Testis (tissue), 2 donors: ENCODE measurements at regions not wholly inside any gene's neighbourhood (a gene's known extent, or its start where the extent isn't known, plus 50 kb on each side); places are given as distances from the start of the nearest gene placed in this dataset.

Experiments
- DNase-seq: peaks from one replicate; pipeline ENCODE4 v3.0.0-alpha.2; 2019
- H3K27ac ChIP-seq, 2 donors: fragments of 200-600 bp; sonication (generic); one replicate each; pipeline ENCODE4 v1.5.1; 2019
- H3K27me3 ChIP-seq: fragments of 200-600 bp; sonication (generic); one replicate; pipeline ENCODE4 v1.5.1; 2019
- H3K36me3 ChIP-seq: fragments of 200-600 bp; sonication (generic); one replicate; pipeline ENCODE4 v1.5.1; 2017; ENCODE audit warnings: low read depth; ENCODE audit errors: missing control alignments
- H3K4me1 ChIP-seq: fragments of 200-600 bp; sonication (generic); one replicate; pipeline ENCODE4 v1.5.1; 2019
- H3K4me3 ChIP-seq, 2 donors: fragments of 200-600 bp; sonication (generic); one replicate each; pipeline ENCODE4 v1.5.1; 2017 to 2019
- H3K9me3 ChIP-seq: fragments of 200-600 bp; sonication (generic); one replicate; pipeline ENCODE4 v1.5.1; 2017
- CTCF ChIP-seq, 3 experiments: fragments of 450-650 bp in 2 of 3; fragments of 200-600 bp in 1 of 3; sonication (generic) in 1 of 3; IDR thresholded peaks; one replicate each; pipeline ENCODE4 v1.5.1; 2016 to 2019; ENCODE audit warnings: antibody characterized with exemption in 3 of 3, mild to moderate bottlenecking in 2 of 3, moderate library complexity in 1 of 3
- POLR2A ChIP-seq: fragments of 450-650 bp; IDR thresholded peaks from one replicate; pipeline ENCODE4 v1.6.1; 2017; ENCODE audit warnings: antibody characterized with exemption, mild to moderate bottlenecking, moderate library complexity
- WGBS, 2 donors: methylation state at CpG; one replicate each; pipeline ENCODE4 v1.1.5; 2018; 5-methylcytosine and 5-hydroxymethylcytosine counted together
- intact Hi-C: fragments of 100-400 bp; cut with DNase I; formaldehyde crosslinking; loops from one replicate; pipeline ENCODE4 v1.15.1; 2023; ENCODE audit warnings: low total_unique reads

- intact Hi-C loops: no loop called here
- no peak for DNase-seq
- Histone ChIP-seq H3K4me1 (no peaks in the 10 kb centered on the region), H3K27ac (no peak overlapping the region), H3K27me3 (no peaks in the 10 kb centered on the region), H3K4me3 (no peak overlapping the region), H3K36me3 (no peaks in the 10 kb centered on the region), H3K9me3 (no peaks in the 10 kb centered on the region)
- TF ChIP-seq POLR2A (no peak), CTCF (IDR thresholded peaks at IDR 0.05) (no peak)
- WGBS, 2 donors: 96% methylated on average over 1 of the region's 1 CpG
Observed at GRCh38 chr18:61025596-61025995, 307.6 kb upstream of the CDH20 start.

- 61 to 83% methylated on average over 2 of the region's 2 CpGs for WGBS, 2 donors
- TF ChIP-seq POLR2A (no peak), CTCF (IDR thresholded peaks at IDR 0.05) (no peak)
- H3K9me3 ChIP-seq: no peaks in the 10 kb centered on the region
- intact Hi-C loops: no loop called here
- H3K27ac ChIP-seq: no peak overlapping the region
- no peak overlapping the region for H3K4me3 ChIP-seq
- no peaks in the 10 kb centered on the region for H3K4me1 ChIP-seq
- no peaks in the 10 kb centered on the region for H3K27me3 ChIP-seq
- no peaks in the 10 kb centered on the region for H3K36me3 ChIP-seq
- no peak for DNase-seq
Observed at GRCh38 chr18:61031626-61032025, 301.6 kb upstream of the CDH20 start.

- Histone ChIP-seq H3K9me3 (no peaks in the 10 kb centered on the region), H3K27ac (no peak overlapping the region), H3K4me1 (no peaks in the 10 kb centered on the region), H3K4me3 (no peak overlapping the region), H3K27me3 (no peaks in the 10 kb centered on the region), H3K36me3 (no peaks in the 10 kb centered on the region)
- no peak for TF ChIP-seq POLR2A
- no peak for TF ChIP-seq CTCF (IDR thresholded peaks at IDR 0.05)
- intact Hi-C loops: no loop called here
- DNase-seq: no peak
- WGBS, 2 donors: 86 to 88% methylated on average over 2 of the region's 2 CpGs
Observed at GRCh38 chr18:61034580-61034979, 298.6 kb upstream of the CDH20 start.

GRCh38 chr18:61039251-61039650 lies 294.0 kb upstream of the CDH20 start:
- intact Hi-C loops: no loop called here
- no peaks in the 10 kb centered on the region for H3K27me3 ChIP-seq
- 40 to 62% methylated on average over 3 of the region's 3 CpGs for WGBS, 2 donors
- DNase-seq: no peak
- no peak for TF ChIP-seq POLR2A
- TF ChIP-seq CTCF (IDR thresholded peaks at IDR 0.05): no peak
- H3K36me3 ChIP-seq: no peaks in the 10 kb centered on the region
- H3K9me3 ChIP-seq: no peaks in the 10 kb centered on the region
- no peak overlapping the region for H3K4me3 ChIP-seq
- no peaks in the 10 kb centered on the region for H3K4me1 ChIP-seq
- H3K27ac ChIP-seq: no peak overlapping the region

GRCh38 chr18:61047794-61048193 lies 285.4 kb upstream of the CDH20 start:
- peak; percentile 54 for DNase-seq
- Histone ChIP-seq H3K36me3 (no peaks in the 10 kb centered on the region), H3K4me1 (no peaks in the 10 kb centered on the region), H3K27ac (peak overlapping the region in 1 of 2 donors; percentile 0), H3K27me3 (no peaks in the 10 kb centered on the region), H3K4me3 (peak overlapping the region in 1 of 2 donors; percentile 41), H3K9me3 (no peaks in the 10 kb centered on the region)
- TF ChIP-seq CTCF (IDR thresholded peaks at IDR 0.05) (no peak), POLR2A (no peak)
- intact Hi-C loops: no loop called here
- WGBS, 2 donors: 38 to 45% methylated on average over 5 of the region's 5 CpGs
